Choroid plexus epithelial cell (primary cell): ENCODE measurements at regions not wholly inside any gene's neighbourhood (a gene's known extent, or its start where the extent isn't known, plus 50 kb on each side); places are given as distances from the start of the nearest gene placed in this dataset.

ENCODE experiments used
- DNase-seq: peaks from one replicate; pipeline ENCODE4 v3.0.0-alpha.2; 2010; ENCODE audit warnings: low read depth
- H3K4me3 ChIP-seq: 2 replicates; pipeline ENCODE4 v1.5.1; 2011; ENCODE audit warnings: low read depth, mild to moderate bottlenecking, control low read depth, low read length, moderate library complexity
- TF ChIP-seq, protein P1 (sequence below): conservative IDR thresholded peaks from 2 replicates; pipeline ENCODE4 v1.5.1; 2011; ENCODE audit warnings: low read depth, mild to moderate bottlenecking, control low read depth, inconsistent platforms, low read length, moderate library complexity

DNA sequence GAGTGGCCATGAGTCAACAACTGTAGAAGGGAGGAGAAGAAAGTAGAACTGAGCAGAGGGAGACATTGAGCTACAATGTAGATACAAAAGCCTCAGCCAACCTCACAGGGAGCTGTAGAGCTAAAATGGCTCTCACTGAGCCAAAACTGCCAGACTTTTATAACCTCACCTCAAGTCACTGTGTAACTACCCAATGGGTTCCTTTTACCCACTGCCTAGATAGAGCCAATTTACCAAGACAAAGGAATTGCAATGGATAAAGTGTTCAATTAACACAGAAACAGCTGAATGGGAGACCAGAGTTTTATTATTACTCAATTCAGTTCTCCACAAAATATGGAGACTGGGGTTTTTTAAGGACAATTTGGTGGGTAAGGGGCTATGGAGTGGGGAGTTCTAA, 938.9 kb upstream of the GRIA3 start:
- no peak overlapping the region for H3K4me3 ChIP-seq
- DNase-seq: no peak
- TF ChIP-seq, protein P1, sequence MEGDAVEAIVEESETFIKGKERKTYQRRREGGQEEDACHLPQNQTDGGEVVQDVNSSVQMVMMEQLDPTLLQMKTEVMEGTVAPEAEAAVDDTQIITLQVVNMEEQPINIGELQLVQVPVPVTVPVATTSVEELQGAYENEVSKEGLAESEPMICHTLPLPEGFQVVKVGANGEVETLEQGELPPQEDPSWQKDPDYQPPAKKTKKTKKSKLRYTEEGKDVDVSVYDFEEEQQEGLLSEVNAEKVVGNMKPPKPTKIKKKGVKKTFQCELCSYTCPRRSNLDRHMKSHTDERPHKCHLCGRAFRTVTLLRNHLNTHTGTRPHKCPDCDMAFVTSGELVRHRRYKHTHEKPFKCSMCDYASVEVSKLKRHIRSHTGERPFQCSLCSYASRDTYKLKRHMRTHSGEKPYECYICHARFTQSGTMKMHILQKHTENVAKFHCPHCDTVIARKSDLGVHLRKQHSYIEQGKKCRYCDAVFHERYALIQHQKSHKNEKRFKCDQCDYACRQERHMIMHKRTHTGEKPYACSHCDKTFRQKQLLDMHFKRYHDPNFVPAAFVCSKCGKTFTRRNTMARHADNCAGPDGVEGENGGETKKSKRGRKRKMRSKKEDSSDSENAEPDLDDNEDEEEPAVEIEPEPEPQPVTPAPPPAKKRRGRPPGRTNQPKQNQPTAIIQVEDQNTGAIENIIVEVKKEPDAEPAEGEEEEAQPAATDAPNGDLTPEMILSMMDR: no peak

DNA sequence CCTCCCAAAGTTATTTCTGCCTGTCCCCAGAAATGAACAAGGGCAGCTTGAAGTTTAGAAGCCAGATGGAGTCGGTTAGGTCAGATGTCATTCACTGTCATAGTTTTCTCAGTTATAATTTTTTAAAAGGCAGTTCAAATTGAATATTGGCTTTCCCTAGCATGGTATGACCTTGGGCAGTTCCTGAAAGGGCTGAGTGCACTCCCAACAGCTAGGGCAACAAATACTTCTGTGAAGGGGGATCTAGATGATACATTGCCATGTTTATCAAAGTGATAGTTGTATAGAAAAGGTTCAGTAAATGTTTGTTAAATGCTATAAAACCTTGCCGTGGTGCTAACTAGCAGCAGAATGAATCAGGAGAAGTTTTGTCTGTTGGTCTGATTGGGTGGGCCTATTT, 938.1 kb upstream of the GRIA3 start:
- no peak overlapping the region for H3K4me3 ChIP-seq
- TF ChIP-seq, protein P1: no peak
- DNase-seq: no peak

GRCh38 chrX:122246937-122247336, 937.1 kb upstream of the GRIA3 start:
- TF ChIP-seq, protein P1: no peak
- DNase-seq: no peak
- H3K4me3 ChIP-seq: no peak overlapping the region

DNA sequence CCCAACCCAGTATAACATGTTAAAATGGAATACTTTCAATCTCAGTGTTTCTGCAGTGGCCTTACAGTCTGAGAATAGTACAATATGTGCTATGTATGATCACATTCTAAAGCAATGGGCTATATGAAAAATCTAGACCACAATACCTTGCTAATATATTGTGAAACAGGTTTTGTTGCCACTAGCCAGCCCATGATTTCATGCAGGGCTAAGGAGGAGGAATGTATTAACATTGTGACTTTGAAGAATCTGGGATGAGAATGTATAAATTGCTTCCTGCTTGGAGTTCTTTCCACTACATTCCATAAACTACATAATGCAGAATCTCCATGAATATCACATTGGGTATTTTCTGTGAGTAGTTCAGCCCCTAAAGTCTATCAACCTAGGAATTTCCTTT, 935.4 kb upstream of the GRIA3 start:
- no peak overlapping the region for H3K4me3 ChIP-seq
- TF ChIP-seq, protein P1: no peak
- DNase-seq: no peak

GRCh38 chrX:122252454-122252853, 931.6 kb upstream of the GRIA3 start:
- DNase-seq: no peak
- TF ChIP-seq, protein P1: no peak
- H3K4me3 ChIP-seq: no peak overlapping the region

DNA sequence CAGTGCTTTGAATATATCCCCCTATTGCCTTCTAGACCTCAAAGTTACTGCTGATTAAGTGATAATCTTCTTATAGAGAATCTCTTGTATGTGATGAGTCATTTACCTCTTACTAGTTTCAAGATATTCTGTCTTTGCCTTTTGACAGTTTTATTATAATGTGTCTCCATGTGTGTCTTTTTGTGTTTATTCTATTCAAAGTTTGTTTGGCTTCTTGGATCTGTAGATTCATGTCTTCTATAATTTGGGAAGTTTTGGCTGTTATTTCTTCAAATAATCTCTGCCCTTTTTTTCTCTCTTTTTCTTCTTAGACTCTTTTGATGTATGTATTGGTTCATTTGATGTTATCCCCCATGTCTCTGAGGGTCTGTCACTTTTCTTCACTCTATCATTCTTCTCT, 915.7 kb upstream of the GRIA3 start:
- TF ChIP-seq, protein P1: no peak
- H3K4me3 ChIP-seq: no peak overlapping the region
- DNase-seq: no peak

GRCh38 chrX:122269243-122269781, 914.8 kb upstream of the GRIA3 start:
- TF ChIP-seq, protein P1: no peak
- peak; percentile 2 for DNase-seq
- no peak overlapping the region for H3K4me3 ChIP-seq
